HG03432 (cell line): ENCODE measurements at regions not wholly inside any gene's neighbourhood (a gene's known extent, or its start where the extent isn't known, plus 50 kb on each side); places are given as distances from the start of the nearest gene placed in this dataset.

ENCODE experiments used
- ATAC-seq: cut with Tn5 transposase; IDR thresholded peaks from one replicate; pipeline ENCODE4 v1.9.1; 2021; ENCODE audit warnings: mild to moderate bottlenecking, moderate library complexity; ENCODE audit not compliant: unreplicated experiment

- no peak for ATAC-seq
These were observed 131.1 kb upstream of the RPL38 start for GRCh38 chr17:74072340-74072739.

- no peak for ATAC-seq
These were observed 127.0 kb upstream of the RPL38 start for GRCh38 chr17:74076446-74076845.

GRCh38 chr17:74077231-74077630, 126.2 kb upstream of the RPL38 start:
- ATAC-seq = no peak

- ATAC-seq = no peak
These were observed 125.0 kb upstream of the RPL38 start for GRCh38 chr17:74078363-74078941.

GRCh38 chr17:74079537-74080300, 123.8 kb upstream of the RPL38 start:
- no peak for ATAC-seq

GRCh38 chr17:74080656-74081582, 122.6 kb upstream of the RPL38 start:
- no peak for ATAC-seq

- ATAC-seq = no peak
These were observed 120.6 kb upstream of the RPL38 start for GRCh38 chr17:74082886-74083285.

GRCh38 chr17:74083321-74083720, 120.2 kb upstream of the RPL38 start:
- ATAC-seq = no peak

GRCh38 chr17:74085434-74085833, 118.0 kb upstream of the RPL38 start:
- no peak for ATAC-seq

GRCh38 chr17:74087002-74087585, 116.4 kb upstream of the RPL38 start:
- ATAC-seq = no peak

- no peak for ATAC-seq
These were observed 115.1 kb upstream of the RPL38 start for GRCh38 chr17:74088285-74088933.

- no peak for ATAC-seq
These were observed 114.5 kb upstream of the RPL38 start for GRCh38 chr17:74088934-74089329.

GRCh38 chr17:74089380-74089779, 114.1 kb upstream of the RPL38 start:
- no peak for ATAC-seq

- ATAC-seq = no peak
These were observed 113.5 kb upstream of the RPL38 start for GRCh38 chr17:74089869-74090464.

GRCh38 chr17:74094651-74095050, 108.8 kb upstream of the RPL38 start:
- no peak for ATAC-seq

- no peak for ATAC-seq
These were observed 107.0 kb upstream of the RPL38 start for GRCh38 chr17:74096456-74096855.

GRCh38 chr17:74097450-74098135, 105.9 kb upstream of the RPL38 start:
- ATAC-seq = no peak

- no peak for ATAC-seq
These were observed 105.1 kb upstream of the RPL38 start for GRCh38 chr17:74098136-74099024.
